H9 (cell line): ENCODE measurements at regions not wholly inside any gene's neighbourhood (a gene's known extent, or its start where the extent isn't known, plus 50 kb on each side); places are given as distances from the start of the nearest gene placed in this dataset.

Experiments
- DNase-seq: peaks from one replicate; pipeline ENCODE4 v3.0.0-alpha.2; 2017
- H2AFZ ChIP-seq: one replicate; pipeline ENCODE4 v1.6.1; 2013; ENCODE audit warnings: mild to moderate bottlenecking, low read length, control low read depth, moderate library complexity
- H2AK5ac ChIP-seq: 2 replicates; pipeline ENCODE4 v1.6.1; 2013; ENCODE audit warnings: low read length, control low read depth, mixed read lengths; ENCODE audit not compliant: insufficient read length
- H2BK120ac ChIP-seq: one replicate; pipeline ENCODE4 v1.6.1; 2013; ENCODE audit warnings: low read depth, mild to moderate bottlenecking, low read length, control low read depth, inconsistent platforms; ENCODE audit not compliant: poor library complexity, severe bottlenecking
- H2BK12ac ChIP-seq: 2 replicates; pipeline ENCODE4 v1.6.1; 2013; ENCODE audit warnings: low read length, control low read depth, mixed read lengths, low read depth; ENCODE audit not compliant: insufficient read length
- H2BK15ac ChIP-seq: 2 replicates; pipeline ENCODE4 v1.6.1; 2013; ENCODE audit warnings: low read depth, low read length, control low read depth
- H2BK20ac ChIP-seq: one replicate; pipeline ENCODE4 v1.6.1; 2013; ENCODE audit warnings: low read depth, mild to moderate bottlenecking, low read length, control low read depth, inconsistent platforms; ENCODE audit not compliant: poor library complexity, severe bottlenecking
- H2BK5ac ChIP-seq: 2 replicates; pipeline ENCODE4 v1.6.1; 2013; ENCODE audit warnings: low read length, control low read depth, mixed read lengths; ENCODE audit not compliant: insufficient read length
- H3K14ac ChIP-seq: 2 replicates; pipeline ENCODE4 v1.6.1; 2013; ENCODE audit warnings: low read length, control low read depth; ENCODE audit not compliant: insufficient read depth
- H3K18ac ChIP-seq: 2 replicates; pipeline ENCODE4 v1.6.1; 2013; ENCODE audit warnings: low read depth, mild to moderate bottlenecking, mixed read lengths, low read length, control low read depth; ENCODE audit not compliant: insufficient read length
- H3K23ac ChIP-seq: 2 replicates; pipeline ENCODE4 v1.6.1; 2013; ENCODE audit warnings: low read length, control low read depth, mixed read lengths, low read depth; ENCODE audit not compliant: insufficient read length
- H3K23me2 ChIP-seq: 2 replicates; pipeline ENCODE4 v1.6.1; 2013; ENCODE audit warnings: low read depth, mild to moderate bottlenecking, mixed read lengths, low read length, control low read depth; ENCODE audit not compliant: insufficient read length, poor library complexity, severe bottlenecking
- H3K27ac ChIP-seq: 2 replicates; pipeline ENCODE4 v1.5.1; 2013; ENCODE audit warnings: low read length, control low read depth, mixed read lengths, low read depth; ENCODE audit not compliant: insufficient read length
- H3K27me3 ChIP-seq: 2 replicates; pipeline ENCODE4 v1.6.1; 2013; ENCODE audit warnings: low read length, control low read depth, inconsistent platforms; ENCODE audit not compliant: insufficient read depth
- H3K4ac ChIP-seq: 2 replicates; pipeline ENCODE4 v1.6.1; 2013; ENCODE audit warnings: low read depth, mild to moderate bottlenecking, control low read depth, inconsistent platforms, low read length, moderate library complexity
- H3K4me1 ChIP-seq: 2 replicates; pipeline ENCODE4 v1.6.1; 2013; ENCODE audit warnings: low read length, control low read depth, inconsistent platforms; ENCODE audit not compliant: insufficient read depth
- H3K4me2 ChIP-seq: 2 replicates; pipeline ENCODE4 v1.6.1; 2013; ENCODE audit warnings: low read length, control low read depth, mixed read lengths; ENCODE audit not compliant: insufficient read length, insufficient read depth
- H3K56ac ChIP-seq: 2 replicates; pipeline ENCODE4 v1.6.1; 2013; ENCODE audit warnings: low read depth, mild to moderate bottlenecking, mixed read lengths, low read length, control low read depth; ENCODE audit not compliant: insufficient read length
- H3K79me1 ChIP-seq: 2 replicates; pipeline ENCODE4 v1.6.1; 2013; ENCODE audit warnings: low read depth, mild to moderate bottlenecking, moderate library complexity, low read length, control low read depth, inconsistent platforms; ENCODE audit not compliant: insufficient read depth, poor library complexity, severe bottlenecking
- H3K79me2 ChIP-seq: 2 replicates; pipeline ENCODE4 v1.6.1; 2013; ENCODE audit warnings: low read length, control low read depth, inconsistent platforms; ENCODE audit not compliant: insufficient read depth
- H3K9ac ChIP-seq: 2 replicates; pipeline ENCODE4 v1.6.1; 2013; ENCODE audit warnings: low read length, control low read depth, mixed read lengths; ENCODE audit not compliant: insufficient read length; ENCODE audit errors: extremely low read depth
- H3K9me3 ChIP-seq: one replicate; pipeline ENCODE4 v1.6.1; 2013; ENCODE audit warnings: low read depth, low read length, inconsistent platforms; ENCODE audit not compliant: control insufficient read depth
- H3T11ph ChIP-seq: one replicate; pipeline ENCODE4 v1.6.1; 2013; ENCODE audit warnings: mild to moderate bottlenecking, low read length, control low read depth, inconsistent platforms
- H4K20me1 ChIP-seq: one replicate; pipeline ENCODE4 v1.6.1; 2013; ENCODE audit not compliant: control insufficient read depth, insufficient read length, insufficient read depth
- H4K5ac ChIP-seq: 2 replicates; pipeline ENCODE4 v1.6.1; 2013; ENCODE audit warnings: low read depth, mild to moderate bottlenecking, mixed read lengths, low read length, control low read depth; ENCODE audit not compliant: insufficient read length
- H4K8ac ChIP-seq: replicated peaks from 2 replicates; pipeline ENCODE4 v1.6.1; 2013; ENCODE audit warnings: low read length, control low read depth, mixed read lengths, low read depth; ENCODE audit not compliant: insufficient read length
- H4K91ac ChIP-seq: 2 replicates; pipeline ENCODE4 v1.6.1; 2013; ENCODE audit warnings: low read depth, mild to moderate bottlenecking, moderate library complexity, mixed read lengths, low read length, control low read depth; ENCODE audit not compliant: insufficient read length
- H3K27ac Mint-ChIP-seq, 3 experiments: 2 replicates in 2 of 3; 3 replicates in 1 of 3; pipeline ENCODE4 v1.8.0; 2020 to 2021; ENCODE audit warnings: mixed read lengths in 3 of 3, mild to moderate bottlenecking in 1 of 3, moderate library complexity in 1 of 3
- H3K27me3 Mint-ChIP-seq: 2 replicates; pipeline ENCODE4 v1.8.0; 2021; ENCODE audit warnings: low read depth, mild to moderate bottlenecking, moderate library complexity, mixed read lengths
- H3K36me3 Mint-ChIP-seq, 3 experiments: 2 replicates in 2 of 3; 3 replicates in 1 of 3; pipeline ENCODE4 v1.8.0; 2020 to 2021; ENCODE audit warnings: low read depth in 3 of 3, mixed read lengths in 3 of 3; ENCODE audit not compliant: insufficient read depth in 1 of 3
- H3K4me1 Mint-ChIP-seq, 2 experiments: 2 replicates each; pipeline ENCODE4 v1.8.0; 2020; ENCODE audit warnings: mixed read lengths in 2 of 2
- H3K4me3 Mint-ChIP-seq, 2 experiments: 2 replicates in 1 of 2; 3 replicates in 1 of 2; pipeline ENCODE4 v1.8.0; 2020 to 2021; ENCODE audit warnings: mild to moderate bottlenecking in 2 of 2, mixed read lengths in 2 of 2, moderate library complexity in 1 of 2
- H3K9me3 Mint-ChIP-seq, 2 experiments: 2 replicates in 1 of 2; 3 replicates in 1 of 2; pipeline ENCODE4 v1.8.0; 2020; ENCODE audit warnings: mild to moderate bottlenecking in 2 of 2, mixed read lengths in 2 of 2, moderate library complexity in 1 of 2
- CTCF ChIP-seq: fragments of 200-600 bp; sonication (generic); conservative IDR thresholded peaks from 3 replicates; pipeline ENCODE4 v1.8.0; 2021; ENCODE audit warnings: antibody characterized with exemption, mild to moderate bottlenecking
- whole genome bisulfite sequencing: extraction: QIAGEN DNeasy Blood & Tissue Kit; methylation state at CpG from one replicate; pipeline ENCODE4 v1.1.7; 2013; ENCODE audit warnings: missing lambda C conversion rate, low lambda C conversion rate, mixed read lengths; ENCODE audit not compliant: insufficient read length; ENCODE audit errors: extremely low coverage; 5-methylcytosine and 5-hydroxymethylcytosine counted together

- no peaks in the 10 kb centered on the region for H3K79me1 ChIP-seq
- H4K8ac ChIP-seq = no peak overlapping the region
- H3K27me3 ChIP-seq = no peaks in the 10 kb centered on the region
- H3K4me1 ChIP-seq = no peaks in the 10 kb centered on the region
- H3K4ac ChIP-seq = no peak overlapping the region
- H3K56ac ChIP-seq = no peak overlapping the region
- H2AK5ac ChIP-seq = no peak overlapping the region
- H3K23me2 ChIP-seq = no peaks in the 10 kb centered on the region
- no peak overlapping the region for H3K4me2 ChIP-seq
- no peak for TF ChIP-seq CTCF
- H4K5ac ChIP-seq = no peak overlapping the region
- no peak overlapping the region for H3K23ac ChIP-seq
- H3K9ac ChIP-seq = no peak overlapping the region
- H2BK12ac ChIP-seq = no peak overlapping the region
- Mint-ChIP-seq H3K4me3 (no peak overlapping the region), H3K27ac (no peak overlapping the region), H3K27me3 (peaks cover 1% of the 10 kb centered on the region; the same call in 1 of the 2 replicates), H3K4me1 (no peaks in the 10 kb centered on the region; a peak in 1 of 4 replicates), H3K36me3 (peaks cover 10 to 19% (median 18%) of the 10 kb centered on the region in 3 experiments), H3K9me3 (peaks cover 18 to 22% of the 10 kb centered on the region in 2 experiments)
- H2AFZ ChIP-seq = no peak overlapping the region
- no CpG with 5 or more reads among the region's 2 CpGs for WGBS
- H3K9me3 ChIP-seq = peaks cover 14% of the 10 kb centered on the region
- no peak overlapping the region for H3K27ac ChIP-seq
- H3K14ac ChIP-seq = no peak overlapping the region
- no peak overlapping the region for H2BK120ac ChIP-seq
- H4K91ac ChIP-seq = no peak overlapping the region
- H3K79me2 ChIP-seq = no peaks in the 10 kb centered on the region
- no peak overlapping the region for H2BK15ac ChIP-seq
- no peaks in the 10 kb centered on the region for H4K20me1 ChIP-seq
- no peak for DNase-seq
- no peak overlapping the region for H3K18ac ChIP-seq
- no peak overlapping the region for H2BK5ac ChIP-seq
- no peak overlapping the region for H2BK20ac ChIP-seq
- H3T11ph ChIP-seq = no peak overlapping the region
Observed at GRCh38 chr12:46548605-46549071, 176.1 kb upstream of the SLC38A2 start.
